ENCODE measurements at regions not wholly inside any gene's neighbourhood (a gene's known extent, or its start where the extent isn't known, plus 50 kb on each side); places are given as distances from the start of the nearest gene placed in this dataset.

DNA sequence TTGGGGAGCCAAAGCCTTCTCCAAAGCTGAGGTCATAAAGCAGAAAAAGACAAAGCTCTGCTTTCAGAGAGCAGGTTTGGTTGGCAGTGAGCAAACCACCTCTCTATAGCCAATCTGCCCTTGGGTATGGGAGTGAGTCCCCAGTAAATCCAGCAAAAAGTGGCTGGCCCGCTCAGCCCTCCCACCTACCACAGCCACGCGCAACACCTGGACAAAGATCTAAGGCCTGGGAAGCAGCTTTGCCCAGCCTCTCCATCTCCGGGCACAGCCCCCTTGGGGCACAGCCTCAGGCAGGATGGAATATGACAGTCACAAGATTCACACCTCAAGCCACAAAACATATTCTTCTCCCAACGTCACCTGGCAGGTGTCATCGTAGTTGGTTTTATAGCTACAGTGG, 211.7 kb upstream of the EEA1 start:
- POLR2A ChIA-PET (ENCODE audit: unreplicated experiment), result no interaction called here
- H3K9me2 ChIP-seq (ENCODE audit: insufficient read depth), result no peaks in the 10 kb centered on the region
- H3K79me2 ChIP-seq (ENCODE audit: low read depth), result no peaks in the 10 kb centered on the region
- no peak overlapping the region for H3K4me2 ChIP-seq
- H3K27ac ChIP-seq, result no peak overlapping the region
- H3K27me3 ChIP-seq (ENCODE audit: insufficient read depth, low read depth), result no peaks in the 10 kb centered on the region
- no TSS peak for BruUV-seq (replicated peaks)
- H3F3A ChIP-seq (ENCODE audit: insufficient read depth, low read depth), result peaks cover 42% of the 10 kb centered on the region
- H3K4me3 ChIP-seq, result no peak overlapping the region
- peaks cover 65% of the 10 kb centered on the region for H3K4me1 ChIP-seq (replicated peaks; ENCODE audit: insufficient read depth)
- no peak for DNase-seq
- intact Hi-C loops (cut with micrococcal nuclease; ENCODE audit: unreplicated experiment), result no loop called here
- no peaks in the 10 kb centered on the region for H4K20me1 ChIP-seq (ENCODE audit: insufficient read depth)
- TF ChIP-seq CTCF (conservative IDR thresholded peaks at IDR 0.05) (no peak), EZH2 (IDR thresholded peaks at IDR 0.05; ENCODE audit: low read depth) (no peak)
- H3K9me3 ChIP-seq (ENCODE audit: insufficient read depth, low read depth), result peaks cover 5% of the 10 kb centered on the region; the same call in 1 of the 2 replicates
- CTCF ChIA-PET, result interaction anchor here (0.6 kb wide), 1 partner anchor 124 kb away, joined by 5 read pairs; no protein-coding TSS in a partner anchor
- H3K36me3 ChIP-seq (ENCODE audit: low read depth), result no peaks in the 10 kb centered on the region
- H2AFZ ChIP-seq, result no peak overlapping the region

GRCh38 chr12:93142881-93143280, 213.8 kb upstream of the EEA1 start:
- Histone ChIP-seq H3F3A (ENCODE audit: insufficient read depth, low read depth) (peaks cover 26% of the 10 kb centered on the region), H3K4me3 (no peak overlapping the region), H2AFZ (no peak overlapping the region), H3K79me2 (ENCODE audit: low read depth) (no peaks in the 10 kb centered on the region), H3K27me3 (ENCODE audit: insufficient read depth, low read depth) (no peaks in the 10 kb centered on the region), H3K9me3 (ENCODE audit: insufficient read depth, low read depth) (peaks cover 5% of the 10 kb centered on the region; the same call in 1 of the 2 replicates), H3K4me1 (replicated peaks; ENCODE audit: insufficient read depth) (peaks cover 57% of the 10 kb centered on the region), H4K20me1 (ENCODE audit: insufficient read depth) (no peaks in the 10 kb centered on the region), H3K4me2 (no peak overlapping the region), H3K36me3 (ENCODE audit: low read depth) (no peaks in the 10 kb centered on the region), H3K27ac (no peak overlapping the region), H3K9me2 (ENCODE audit: insufficient read depth) (no peaks in the 10 kb centered on the region)
- TF ChIP-seq CTCF (conservative IDR thresholded peaks at IDR 0.05), result no peak
- no peak for TF ChIP-seq EZH2 (IDR thresholded peaks at IDR 0.05; ENCODE audit: low read depth)
- intact Hi-C loops (cut with micrococcal nuclease; ENCODE audit: unreplicated experiment), result no loop called here
- ChIA-PET POLR2A (ENCODE audit: unreplicated experiment) (no interaction called here), CTCF (no interaction called here)
- DNase-seq, result no peak
- no TSS peak for BruUV-seq (replicated peaks)

GRCh38 chr12:93144109-93144508, 215.0 kb upstream of the EEA1 start:
- H3K4me3 ChIP-seq, result no peak overlapping the region; the same call in 1 of the 2 replicates
- no peaks in the 10 kb centered on the region for H3K27me3 ChIP-seq (ENCODE audit: insufficient read depth, low read depth)
- peaks cover 45% of the 10 kb centered on the region for H3K4me1 ChIP-seq (replicated peaks; ENCODE audit: insufficient read depth)
- peaks cover 15% of the 10 kb centered on the region for H3F3A ChIP-seq (ENCODE audit: insufficient read depth, low read depth)
- intact Hi-C loops (cut with micrococcal nuclease; ENCODE audit: unreplicated experiment), result no loop called here
- no TSS peak for BruUV-seq (replicated peaks)
- H3K79me2 ChIP-seq (ENCODE audit: low read depth), result no peaks in the 10 kb centered on the region
- ChIA-PET CTCF (no interaction called here), POLR2A (ENCODE audit: unreplicated experiment) (no interaction called here)
- no peaks in the 10 kb centered on the region for H4K20me1 ChIP-seq (ENCODE audit: insufficient read depth)
- H2AFZ ChIP-seq, result no peak overlapping the region
- TF ChIP-seq CTCF (conservative IDR thresholded peaks at IDR 0.05) (no peak), EZH2 (IDR thresholded peaks at IDR 0.05; ENCODE audit: low read depth) (no peak)
- H3K27ac ChIP-seq, result peak overlapping the region; percentile 63
- no peaks in the 10 kb centered on the region for H3K9me2 ChIP-seq (ENCODE audit: insufficient read depth)
- H3K9me3 ChIP-seq (ENCODE audit: insufficient read depth, low read depth), result peaks cover 10% of the 10 kb centered on the region; the same call in 1 of the 2 replicates
- H3K4me2 ChIP-seq, result peak overlapping the region; percentile 64
- peak in 1 of 2 experiments; percentile 53 for DNase-seq
- no peaks in the 10 kb centered on the region for H3K36me3 ChIP-seq (ENCODE audit: low read depth)
